Vagina (tissue), 2 donors: ENCODE measurements at regions not wholly inside any gene's neighbourhood (a gene's known extent, or its start where the extent isn't known, plus 50 kb on each side); places are given as distances from the start of the nearest gene placed in this dataset.

Experiments
- CTCF ChIP-seq, 3 experiments: fragments of 450-650 bp in 2 of 3; fragments of 200-600 bp in 1 of 3; sonication (generic) in 1 of 3; IDR thresholded peaks; one replicate each; pipeline ENCODE4 v1.5.1; 2017 to 2019; ENCODE audit warnings: antibody characterized with exemption in 3 of 3, mild to moderate bottlenecking in 2 of 3, moderate library complexity in 2 of 3
- POLR2A ChIP-seq, 2 donors: fragments of 450-650 bp; IDR thresholded peaks; one replicate each; pipeline ENCODE4 v1.6.1; 2017; ENCODE audit warnings: antibody characterized with exemption in 2 of 2, mild to moderate bottlenecking in 2 of 2, moderate library complexity in 2 of 2
- POLR2AphosphoS5 ChIP-seq, 2 donors: sonication (generic); formaldehyde crosslinking; IDR thresholded peaks; one replicate each; pipeline ENCODE4 v1.9.0; 2017; ENCODE audit warnings: antibody characterized with exemption in 2 of 2, mild to moderate bottlenecking in 2 of 2, low read depth in 1 of 2; ENCODE audit not compliant: insufficient read depth in 1 of 2

- no peak for TF ChIP-seq POLR2AphosphoS5 (IDR thresholded peaks at IDR 0.05; ENCODE audit: insufficient read depth in 1 of 2, low read depth in 1 of 2)
- TF ChIP-seq CTCF (IDR thresholded peaks at IDR 0.05), result no peak
- TF ChIP-seq POLR2A (IDR thresholded peaks at IDR 0.05), result no peak
Observed at GRCh38 chr9:1129382-1129781, 79.2 kb downstream of the DMRT2 start.
